ENCODE measurements at regions not wholly inside any gene's neighbourhood (a gene's known extent, or its start where the extent isn't known, plus 50 kb on each side); places are given as distances from the start of the nearest gene placed in this dataset.
"Not testable (repeated sequence)": the region's sequence is repeated elsewhere in the genome, so short reads cannot be mapped to it uniquely, and the experiment has no call there.

- no peak for DNase-seq
Observed at GRCh38 chr2:57621122-57621663, 425.4 kb upstream of the VRK2 start.

GRCh38 chr2:57622009-57622408 is 424.6 kb upstream of the VRK2 start:
- no peak for DNase-seq

GRCh38 chr2:57656198-57656597 is 390.4 kb upstream of the VRK2 start:
- no peak for DNase-seq

GRCh38 chr2:57669570-57669969 is 377.0 kb upstream of the VRK2 start:
- no peak for DNase-seq

GRCh38 chr2:57674025-57674424 is 372.6 kb upstream of the VRK2 start:
- DNase-seq, result no peak

GRCh38 chr2:57674743-57675142 is 371.9 kb upstream of the VRK2 start:
- DNase-seq, result no peak

- no peak for DNase-seq
Observed at GRCh38 chr2:57677296-57677695, 369.3 kb upstream of the VRK2 start.

GRCh38 chr2:57681650-57682049 is 365.0 kb upstream of the VRK2 start:
- no peak for DNase-seq

- DNase-seq, result no peak
Observed at GRCh38 chr2:57685032-57685431, 361.6 kb upstream of the VRK2 start.

GRCh38 chr2:57692395-57692794 is 354.2 kb upstream of the VRK2 start:
- DNase-seq, result no peak

GRCh38 chr2:57693177-57693576 is 353.4 kb upstream of the VRK2 start:
- no peak for DNase-seq

- DNase-seq, result no peak
Observed at GRCh38 chr2:57693965-57694364, 352.6 kb upstream of the VRK2 start.

GRCh38 chr2:57696016-57696415 is 350.6 kb upstream of the VRK2 start:
- no peak for DNase-seq

- no peak for DNase-seq
Observed at GRCh38 chr2:57698392-57698791, 348.2 kb upstream of the VRK2 start.

- DNase-seq, result no peak
Observed at GRCh38 chr2:57698935-57699449, 347.6 kb upstream of the VRK2 start.

- no peak for DNase-seq
Observed at GRCh38 chr2:57701391-57701791, 345.2 kb upstream of the VRK2 start.

- DNase-seq, result no peak
Observed at GRCh38 chr2:57703407-57703806, 343.2 kb upstream of the VRK2 start.

GRCh38 chr2:57707794-57708193 is 338.8 kb upstream of the VRK2 start:
- DNase-seq, result not testable (repeated sequence)

GRCh38 chr2:57711991-57712390 is 334.6 kb upstream of the VRK2 start:
- no peak for DNase-seq

GRCh38 chr2:57720728-57721627 is 325.6 kb upstream of the VRK2 start:
- peak; percentile 2 for DNase-seq

GRCh38 chr2:57725337-57725947 is 321.2 kb upstream of the VRK2 start:
- no peak for DNase-seq

- no peak for DNase-seq
Observed at GRCh38 chr2:57726294-57726693, 320.3 kb upstream of the VRK2 start.

- DNase-seq, result no peak
Observed at GRCh38 chr2:57728691-57729090, 317.9 kb upstream of the VRK2 start.

- no peak for DNase-seq
Observed at GRCh38 chr2:57733956-57734355, 312.6 kb upstream of the VRK2 start.
